H1 (cell line): ENCODE measurements at regions not wholly inside any gene's neighbourhood (a gene's known extent, or its start where the extent isn't known, plus 50 kb on each side); places are given as distances from the start of the nearest gene placed in this dataset.

ENCODE experiments used
- CREB1 ChIP-seq: IDR thresholded peaks from 2 replicates; pipeline ENCODE4 v1.6.1; 2012; ENCODE audit warnings: inconsistent platforms
- E2F6 ChIP-seq: IDR thresholded peaks from 2 replicates; pipeline ENCODE4 v1.6.1; 2012; ENCODE audit warnings: inconsistent platforms
- EGR1 ChIP-seq: IDR thresholded peaks from 2 replicates; pipeline ENCODE4 v1.6.1; 2011; ENCODE audit warnings: low read depth, low read length, borderline replicate concordance
- FOSL1 ChIP-seq: IDR thresholded peaks from 2 replicates; pipeline ENCODE4 v1.6.1; 2011; ENCODE audit warnings: mild to moderate bottlenecking, low read depth, low read length, moderate library complexity; ENCODE audit not compliant: insufficient read depth
- GABPA ChIP-seq: IDR thresholded peaks from 2 replicates; pipeline ENCODE4 v1.6.1; 2011; ENCODE audit warnings: mild to moderate bottlenecking, low read length, moderate library complexity, borderline replicate concordance; ENCODE audit not compliant: insufficient read depth
- HDAC2 ChIP-seq, 2 experiments: fragments of 300-600 bp in 1 of 2; sonication (generic) in 1 of 2; IDR thresholded peaks; 2 replicates each; pipeline ENCODE4 v1.6.1; 2011 to 2012; ENCODE audit warnings: low read depth in 2 of 2, low read length in 2 of 2, mild to moderate bottlenecking in 2 of 2, moderate library complexity in 2 of 2, borderline replicate concordance in 1 of 2, inconsistent platforms in 1 of 2
- RXRA ChIP-seq: IDR thresholded peaks from 2 replicates; pipeline ENCODE4 v1.6.1; 2011; ENCODE audit warnings: low read depth, mild to moderate bottlenecking, low read length, moderate library complexity; ENCODE audit not compliant: insufficient read depth
- SIN3A ChIP-seq, 2 experiments: IDR thresholded peaks in 1 of 2; conservative IDR thresholded peaks in 1 of 2; 2 replicates each; pipeline ENCODE4 v1.6.1; 2011 to 2012; ENCODE audit warnings: low read length in 2 of 2, improper control_type of control experiment in 1 of 2, low read depth in 1 of 2, mild to moderate bottlenecking in 1 of 2
- TCF12 ChIP-seq: IDR thresholded peaks from 2 replicates; pipeline ENCODE4 v1.6.1; 2011; ENCODE audit warnings: low read depth, mild to moderate bottlenecking, low read length

GRCh38 chr13:80712026-80712425 lies 371.1 kb upstream of the SPRY2 start (continued):
- TF ChIP-seq E2F6: no peak
- no peak for TF ChIP-seq FOSL1
- TF ChIP-seq CREB1: no peak
- TF ChIP-seq GABPA: no peak
- no peak for TF ChIP-seq HDAC2 (IDR thresholded peaks at IDR 0.05; ENCODE audit: borderline replicate concordance in 1 of 2, low read depth in 2 of 2, low read length in 2 of 2)
- no peak for TF ChIP-seq RXRA
- no peak for TF ChIP-seq EGR1
- no peak for TF ChIP-seq TCF12
- TF ChIP-seq SIN3A (conservative IDR thresholded peaks at IDR 0.05 in 1 of 2, IDR thresholded peaks at IDR 0.05 in 1 of 2; ENCODE audit: low read depth in 1 of 2, low read length in 2 of 2): no peak
